Effector memory CD8-positive, alpha-beta T cell (primary cell): ENCODE measurements at regions not wholly inside any gene's neighbourhood (a gene's known extent, or its start where the extent isn't known, plus 50 kb on each side); places are given as distances from the start of the nearest gene placed in this dataset.
"Not testable (repeated sequence)": the region's sequence is repeated elsewhere in the genome, so short reads cannot be mapped to it uniquely, and the experiment has no call there.

Source experiments
- ATAC-seq: fragments of 150-1000 bp; cut with Tn5 transposase; replicated peaks from 2 replicates; pipeline ENCODE4 v1.10.0; 2021; ENCODE audit warnings: mild to moderate bottlenecking, moderate library complexity
- DNase-seq, 3 experiments: peaks; one replicate each; pipeline ENCODE4 v3.0.0; 2021
- H3K27ac Mint-ChIP-seq, 2 donors: one replicate each; pipeline ENCODE4 v1.8.0; 2022; ENCODE audit warnings: mild to moderate bottlenecking in 2 of 2, mixed read lengths in 2 of 2, moderate library complexity in 2 of 2
- H3K27me3 Mint-ChIP-seq, 2 donors: one replicate each; pipeline ENCODE4 v1.8.0; 2022; ENCODE audit warnings: mixed read lengths in 2 of 2
- H3K36me3 Mint-ChIP-seq: one replicate; pipeline ENCODE4 v1.8.0; 2022; ENCODE audit warnings: mild to moderate bottlenecking, moderate library complexity, mixed read lengths; ENCODE audit not compliant: insufficient read depth
- H3K4me1 Mint-ChIP-seq, 2 donors: one replicate each; pipeline ENCODE4 v1.8.0; 2022; ENCODE audit warnings: low read depth in 2 of 2, mixed read lengths in 2 of 2
- H3K4me3 Mint-ChIP-seq, 2 donors: one replicate each; pipeline ENCODE4 v1.8.0; 2022; ENCODE audit warnings: mild to moderate bottlenecking in 2 of 2, mixed read lengths in 2 of 2, moderate library complexity in 2 of 2
- H3K9me3 Mint-ChIP-seq, 2 donors: one replicate each; pipeline ENCODE4 v1.8.0; 2022; ENCODE audit warnings: mixed read lengths in 2 of 2

GRCh38 chr4:24186466-24186865, 296.6 kb upstream of the PPARGC1A start:
- DNase-seq (no peak), ATAC-seq (no peak)
- Mint-ChIP-seq H3K4me3 (no peak overlapping the region), H3K9me3 (peaks cover 5% of the 10 kb centered on the region in 2 donors), H3K4me1 (no peaks in the 10 kb centered on the region), H3K27ac (no peak overlapping the region), H3K36me3 (no peaks in the 10 kb centered on the region), H3K27me3 (no peaks in the 10 kb centered on the region)

- no peak overlapping the region for H3K27ac Mint-ChIP-seq
- no peaks in the 10 kb centered on the region for H3K27me3 Mint-ChIP-seq
- no peaks in the 10 kb centered on the region for H3K4me1 Mint-ChIP-seq
- ATAC-seq (no peak), DNase-seq (no peak)
- no peak overlapping the region for H3K4me3 Mint-ChIP-seq
- no peaks in the 10 kb centered on the region for H3K36me3 Mint-ChIP-seq
- peaks cover 11 to 22% of the 10 kb centered on the region in 2 donors for H3K9me3 Mint-ChIP-seq
These were observed 291.2 kb upstream of the PPARGC1A start for GRCh38 chr4:24181005-24181404.

- no peaks in the 10 kb centered on the region for H3K4me1 Mint-ChIP-seq
- H3K9me3 Mint-ChIP-seq: peaks cover 11 to 26% of the 10 kb centered on the region in 2 donors
- no peak overlapping the region for H3K27ac Mint-ChIP-seq
- DNase-seq (no peak), ATAC-seq (no peak)
- H3K27me3 Mint-ChIP-seq: no peaks in the 10 kb centered on the region
- H3K4me3 Mint-ChIP-seq: no peak overlapping the region
- no peaks in the 10 kb centered on the region for H3K36me3 Mint-ChIP-seq
These were observed 290.7 kb upstream of the PPARGC1A start for GRCh38 chr4:24180586-24180985.

- Mint-ChIP-seq H3K4me1 (no peaks in the 10 kb centered on the region), H3K4me3 (no peak overlapping the region), H3K36me3 (no peaks in the 10 kb centered on the region), H3K27me3 (no peaks in the 10 kb centered on the region), H3K27ac (no peak overlapping the region), H3K9me3 (peaks cover 11 to 35% of the 10 kb centered on the region in 2 donors)
- ATAC-seq: no peak
- DNase-seq: no peak
These were observed 289.5 kb upstream of the PPARGC1A start for GRCh38 chr4:24179201-24179840.

GRCh38 chr4:24177443-24177842, 287.6 kb upstream of the PPARGC1A start:
- ATAC-seq, H3K4me3 Mint-ChIP-seq, H3K4me1 Mint-ChIP-seq, DNase-seq, H3K27me3 Mint-ChIP-seq, H3K36me3 Mint-ChIP-seq, H3K27ac Mint-ChIP-seq: not testable (repeated sequence)
- H3K9me3 Mint-ChIP-seq: peaks cover 13 to 35% of the 10 kb centered on the region in 2 donors

GRCh38 chr4:24175707-24176106, 285.9 kb upstream of the PPARGC1A start:
- Mint-ChIP-seq H3K27ac (no peak overlapping the region), H3K9me3 (peaks cover 16 to 40% of the 10 kb centered on the region in 2 donors), H3K4me3 (no peak overlapping the region), H3K36me3 (peaks cover 4% of the 10 kb centered on the region), H3K4me1 (no peaks in the 10 kb centered on the region), H3K27me3 (no peaks in the 10 kb centered on the region)
- DNase-seq: no peak
- no peak for ATAC-seq

- H3K36me3 Mint-ChIP-seq: peaks cover 4% of the 10 kb centered on the region
- no peak for ATAC-seq
- no peak overlapping the region for H3K27ac Mint-ChIP-seq
- H3K4me1 Mint-ChIP-seq: no peaks in the 10 kb centered on the region
- H3K27me3 Mint-ChIP-seq: no peaks in the 10 kb centered on the region
- no peak for DNase-seq
- H3K4me3 Mint-ChIP-seq: no peak overlapping the region
- peaks cover 16 to 40% of the 10 kb centered on the region in 2 donors for H3K9me3 Mint-ChIP-seq
These were observed 284.8 kb upstream of the PPARGC1A start for GRCh38 chr4:24174602-24175001.

GRCh38 chr4:24172406-24172805, 282.6 kb upstream of the PPARGC1A start:
- no peak for DNase-seq
- no peaks in the 10 kb centered on the region for H3K27me3 Mint-ChIP-seq
- H3K9me3 Mint-ChIP-seq: peaks cover 11 to 30% of the 10 kb centered on the region in 2 donors
- no peaks in the 10 kb centered on the region for H3K4me1 Mint-ChIP-seq
- H3K27ac Mint-ChIP-seq: no peak overlapping the region
- no peak overlapping the region for H3K4me3 Mint-ChIP-seq
- peaks cover 4% of the 10 kb centered on the region for H3K36me3 Mint-ChIP-seq
- no peak for ATAC-seq

- Mint-ChIP-seq H3K4me3 (no peak overlapping the region), H3K36me3 (peaks cover 4% of the 10 kb centered on the region), H3K9me3 (peaks cover 9 to 17% of the 10 kb centered on the region in 2 donors), H3K4me1 (no peaks in the 10 kb centered on the region), H3K27ac (no peak overlapping the region), H3K27me3 (no peaks in the 10 kb centered on the region)
- no peak for DNase-seq
- no peak for ATAC-seq
These were observed 280.1 kb upstream of the PPARGC1A start for GRCh38 chr4:24169956-24170355.

- no peak overlapping the region for H3K4me3 Mint-ChIP-seq
- H3K27me3 Mint-ChIP-seq: no peaks in the 10 kb centered on the region
- ATAC-seq: no peak
- H3K27ac Mint-ChIP-seq: no peak overlapping the region
- H3K4me1 Mint-ChIP-seq: no peaks in the 10 kb centered on the region
- DNase-seq: no peak
- H3K9me3 Mint-ChIP-seq: peaks cover 9 to 11% of the 10 kb centered on the region in 2 donors
- H3K36me3 Mint-ChIP-seq: peaks cover 4% of the 10 kb centered on the region
These were observed 278.8 kb upstream of the PPARGC1A start for GRCh38 chr4:24168658-24169057.

GRCh38 chr4:24166501-24166900, 276.7 kb upstream of the PPARGC1A start:
- no peak for DNase-seq
- Mint-ChIP-seq H3K4me3 (no peak overlapping the region), H3K4me1 (no peaks in the 10 kb centered on the region), H3K27ac (no peak overlapping the region), H3K36me3 (no peaks in the 10 kb centered on the region), H3K9me3 (peaks cover 6 to 12% of the 10 kb centered on the region in 2 donors), H3K27me3 (no peaks in the 10 kb centered on the region)
- no peak for ATAC-seq

- H3K4me1 Mint-ChIP-seq: no peaks in the 10 kb centered on the region
- no peaks in the 10 kb centered on the region for H3K27me3 Mint-ChIP-seq
- ATAC-seq (no peak), DNase-seq (no peak)
- no peaks in the 10 kb centered on the region for H3K36me3 Mint-ChIP-seq
- peaks cover 6 to 15% of the 10 kb centered on the region in 2 donors for H3K9me3 Mint-ChIP-seq
- H3K4me3 Mint-ChIP-seq: no peak overlapping the region
- H3K27ac Mint-ChIP-seq: no peak overlapping the region
These were observed 274.9 kb upstream of the PPARGC1A start for GRCh38 chr4:24164797-24165196.

- Mint-ChIP-seq H3K27me3 (no peaks in the 10 kb centered on the region), H3K4me1 (no peaks in the 10 kb centered on the region), H3K9me3 (peaks cover 6 to 15% of the 10 kb centered on the region in 2 donors), H3K36me3 (no peaks in the 10 kb centered on the region), H3K4me3 (no peak overlapping the region), H3K27ac (no peak overlapping the region)
- DNase-seq (no peak), ATAC-seq (no peak)
These were observed 274.3 kb upstream of the PPARGC1A start for GRCh38 chr4:24164054-24164693.

- Mint-ChIP-seq H3K4me3 (no peak overlapping the region), H3K9me3 (peaks cover 6 to 17% of the 10 kb centered on the region in 2 donors), H3K4me1 (no peaks in the 10 kb centered on the region), H3K27me3 (no peaks in the 10 kb centered on the region), H3K27ac (no peak overlapping the region), H3K36me3 (no peaks in the 10 kb centered on the region)
- ATAC-seq: no peak
- no peak for DNase-seq
These were observed 273.5 kb upstream of the PPARGC1A start for GRCh38 chr4:24163314-24163713.
